ENCODE measurements at regions not wholly inside any gene's neighbourhood (a gene's known extent, or its start where the extent isn't known, plus 50 kb on each side); places are given as distances from the start of the nearest gene placed in this dataset.
"Not testable (repeated sequence)": the region's sequence is repeated elsewhere in the genome, so short reads cannot be mapped to it uniquely, and the experiment has no call there.

DNA sequence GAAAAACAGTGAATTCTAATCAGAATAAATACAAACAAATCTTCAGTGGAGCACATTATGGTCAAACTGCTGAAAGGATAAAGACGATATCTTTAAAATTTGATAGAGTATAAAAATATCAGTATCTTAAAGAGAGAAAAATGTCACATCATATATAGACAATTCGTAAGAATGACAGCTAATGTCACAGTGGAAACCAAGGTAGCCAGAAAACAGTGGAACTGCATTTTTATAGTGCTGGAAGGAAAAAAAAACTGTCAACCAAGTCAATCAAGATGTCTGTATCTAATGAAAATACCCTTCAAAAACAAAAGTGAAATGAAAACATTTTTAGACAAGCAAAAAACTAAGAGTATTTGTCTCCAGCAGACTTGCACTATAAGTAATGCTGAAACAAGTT lies 73.4 kb upstream of the HMGXB4 start:
- no peak overlapping the region for H2AFZ ChIP-seq (ENCODE audit: low read depth, low read length, severe bottlenecking)
- H3K27ac ChIP-seq (ENCODE audit: low read depth, low read length): no peak overlapping the region
- no peak overlapping the region for H3K4me2 ChIP-seq (ENCODE audit: low read depth, low read length, poor library complexity, severe bottlenecking)
- no peaks in the 10 kb centered on the region for H3K9me2 ChIP-seq (replicated peaks; ENCODE audit: insufficient read depth, low read length)
- no peak overlapping the region for H3K4me3 ChIP-seq (ENCODE audit: insufficient read depth, low read length, poor library complexity, severe bottlenecking)
- no peak overlapping the region for H3K9ac ChIP-seq (ENCODE audit: low read length)
- TF ChIP-seq, protein P1, sequence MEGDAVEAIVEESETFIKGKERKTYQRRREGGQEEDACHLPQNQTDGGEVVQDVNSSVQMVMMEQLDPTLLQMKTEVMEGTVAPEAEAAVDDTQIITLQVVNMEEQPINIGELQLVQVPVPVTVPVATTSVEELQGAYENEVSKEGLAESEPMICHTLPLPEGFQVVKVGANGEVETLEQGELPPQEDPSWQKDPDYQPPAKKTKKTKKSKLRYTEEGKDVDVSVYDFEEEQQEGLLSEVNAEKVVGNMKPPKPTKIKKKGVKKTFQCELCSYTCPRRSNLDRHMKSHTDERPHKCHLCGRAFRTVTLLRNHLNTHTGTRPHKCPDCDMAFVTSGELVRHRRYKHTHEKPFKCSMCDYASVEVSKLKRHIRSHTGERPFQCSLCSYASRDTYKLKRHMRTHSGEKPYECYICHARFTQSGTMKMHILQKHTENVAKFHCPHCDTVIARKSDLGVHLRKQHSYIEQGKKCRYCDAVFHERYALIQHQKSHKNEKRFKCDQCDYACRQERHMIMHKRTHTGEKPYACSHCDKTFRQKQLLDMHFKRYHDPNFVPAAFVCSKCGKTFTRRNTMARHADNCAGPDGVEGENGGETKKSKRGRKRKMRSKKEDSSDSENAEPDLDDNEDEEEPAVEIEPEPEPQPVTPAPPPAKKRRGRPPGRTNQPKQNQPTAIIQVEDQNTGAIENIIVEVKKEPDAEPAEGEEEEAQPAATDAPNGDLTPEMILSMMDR (IDR thresholded peaks at IDR 0.05; ENCODE audit: insufficient read depth, low read length, poor library complexity, severe bottlenecking): no peak
- no peak for TF ChIP-seq EZH2phosphoT487 (conservative IDR thresholded peaks at IDR 0.05; ENCODE audit: low read length)
- H3F3A ChIP-seq (ENCODE audit: insufficient read depth): no peaks in the 10 kb centered on the region
- peaks cover 14% of the 10 kb centered on the region; the same call in 1 of the 2 replicates for H3K36me3 ChIP-seq (ENCODE audit: low read length)
- no peaks in the 10 kb centered on the region for H4K20me1 ChIP-seq (ENCODE audit: low read depth, low read length)
- H3K79me2 ChIP-seq (ENCODE audit: insufficient read depth, low read length): no peaks in the 10 kb centered on the region
- H3K27me3 ChIP-seq (ENCODE audit: low read length): no peaks in the 10 kb centered on the region
- H3K9me3 ChIP-seq (ENCODE audit: insufficient read depth, low read length): no peaks in the 10 kb centered on the region; the same call in 1 of the 2 replicates

DNA sequence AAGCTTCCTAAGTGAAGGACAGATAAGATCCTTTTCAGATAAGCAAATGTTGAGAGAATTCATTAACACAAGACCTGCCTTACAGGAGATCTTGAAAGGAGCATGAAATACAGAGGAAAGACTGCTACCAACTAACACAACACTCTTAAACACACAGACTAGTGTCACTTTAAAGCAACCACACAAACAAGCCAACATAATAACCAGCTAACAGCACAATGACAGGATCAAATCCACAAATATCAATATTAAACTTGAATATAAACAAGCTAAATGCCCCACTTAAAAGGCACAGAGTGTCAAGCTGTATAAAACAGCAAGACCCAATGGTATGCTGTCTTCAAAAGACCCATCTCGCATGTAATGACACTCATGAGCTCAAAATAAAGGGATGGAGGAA lies 70.8 kb upstream of the HMGXB4 start:
- H3K9me3 ChIP-seq (ENCODE audit: insufficient read depth, low read length): peaks cover 10% of the 10 kb centered on the region; the same call in 1 of the 2 replicates
- no peaks in the 10 kb centered on the region for H3K9me2 ChIP-seq (replicated peaks; ENCODE audit: insufficient read depth, low read length)
- H4K20me1 ChIP-seq (ENCODE audit: low read depth, low read length): no peaks in the 10 kb centered on the region
- H3K27ac ChIP-seq (ENCODE audit: low read depth, low read length): no peak overlapping the region
- no peak overlapping the region for H3K4me2 ChIP-seq (ENCODE audit: low read depth, low read length, poor library complexity, severe bottlenecking)
- H3K79me2 ChIP-seq (ENCODE audit: insufficient read depth, low read length): no peaks in the 10 kb centered on the region
- no peaks in the 10 kb centered on the region for H3F3A ChIP-seq (ENCODE audit: insufficient read depth)
- no peak overlapping the region for H2AFZ ChIP-seq (ENCODE audit: low read depth, low read length, severe bottlenecking)
- TF ChIP-seq EZH2phosphoT487 (conservative IDR thresholded peaks at IDR 0.05; ENCODE audit: low read length): no peak
- TF ChIP-seq, protein P1 (IDR thresholded peaks at IDR 0.05; ENCODE audit: insufficient read depth, low read length, poor library complexity, severe bottlenecking): no peak
- no peak overlapping the region for H3K9ac ChIP-seq (ENCODE audit: low read length)
- peaks cover 19% of the 10 kb centered on the region; the same call in 1 of the 2 replicates for H3K36me3 ChIP-seq (ENCODE audit: low read length)
- H3K4me3 ChIP-seq (ENCODE audit: insufficient read depth, low read length, poor library complexity, severe bottlenecking): no peak overlapping the region
- H3K27me3 ChIP-seq (ENCODE audit: low read length): no peaks in the 10 kb centered on the region

DNA sequence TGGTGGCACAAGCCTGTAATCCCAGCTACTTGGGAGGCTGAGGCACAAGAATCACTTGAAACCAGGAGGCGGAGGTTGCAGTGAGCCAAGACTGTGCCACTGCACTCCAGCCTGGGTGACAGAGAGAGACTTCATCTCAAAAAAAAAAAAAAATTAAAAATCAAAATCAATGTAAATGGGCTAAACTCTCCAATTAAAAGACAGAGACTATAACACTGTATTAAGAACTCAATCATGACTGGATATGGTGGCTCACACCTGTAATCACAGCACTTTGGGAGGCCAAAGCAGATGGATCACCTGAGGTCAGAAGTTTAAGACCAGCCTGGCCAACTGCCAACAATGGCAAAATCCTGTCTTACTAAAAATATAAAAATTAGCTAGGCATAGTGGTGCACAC lies 68.4 kb upstream of the HMGXB4 start:
- H3K4me2 ChIP-seq (ENCODE audit: low read depth, low read length, poor library complexity, severe bottlenecking); H2AFZ ChIP-seq (ENCODE audit: low read depth, low read length, severe bottlenecking); H3K79me2 ChIP-seq (ENCODE audit: insufficient read depth, low read length); H3K9ac ChIP-seq (ENCODE audit: low read length); H3K4me3 ChIP-seq (ENCODE audit: insufficient read depth, low read length, poor library complexity, severe bottlenecking); H3K27ac ChIP-seq (ENCODE audit: low read depth, low read length); H3F3A ChIP-seq (ENCODE audit: insufficient read depth); H3K9me2 ChIP-seq (replicated peaks; ENCODE audit: insufficient read depth, low read length); H3K27me3 ChIP-seq (ENCODE audit: low read length); H3K9me3 ChIP-seq (ENCODE audit: insufficient read depth, low read length); H4K20me1 ChIP-seq (ENCODE audit: low read depth, low read length): not testable (repeated sequence)
- H3K36me3 ChIP-seq (ENCODE audit: low read length): peaks cover 15% of the 10 kb centered on the region; the same call in 1 of the 2 replicates

DNA sequence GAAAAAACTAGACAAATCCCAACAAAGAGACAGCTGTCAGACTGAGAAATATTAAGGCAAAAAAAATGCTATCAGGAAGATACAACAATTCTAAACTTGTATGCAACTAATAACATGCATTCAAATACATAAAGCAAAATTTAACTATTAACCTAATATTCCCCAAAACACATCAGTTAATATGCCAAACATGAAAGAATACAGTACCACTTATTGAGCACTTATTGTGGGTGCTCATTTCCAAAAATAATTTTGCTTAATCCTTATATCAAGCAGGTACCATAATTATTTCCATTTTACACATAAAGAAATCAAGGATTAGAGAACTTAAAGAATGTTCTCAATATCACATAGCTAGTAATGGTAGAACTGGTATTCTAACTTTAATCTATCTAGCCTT lies 67.7 kb upstream of the HMGXB4 start:
- no peaks in the 10 kb centered on the region for H3K79me2 ChIP-seq (ENCODE audit: insufficient read depth, low read length)

More for the DNA sequence above, 67.7 kb upstream of the HMGXB4 start:
- H3K9ac ChIP-seq (ENCODE audit: low read length): no peak overlapping the region
- 0 out of 2 replicates have a peak, but pooled peaks cover 13% of the 10 kb centered on the region for H3K36me3 ChIP-seq (ENCODE audit: low read length)
- no peaks in the 10 kb centered on the region for H4K20me1 ChIP-seq (ENCODE audit: low read depth, low read length)
- no peak overlapping the region for H3K27ac ChIP-seq (ENCODE audit: low read depth, low read length)
- no peak overlapping the region for H3K4me2 ChIP-seq (ENCODE audit: low read depth, low read length, poor library complexity, severe bottlenecking)
- H2AFZ ChIP-seq (ENCODE audit: low read depth, low read length, severe bottlenecking): no peak overlapping the region
- no peaks in the 10 kb centered on the region for H3F3A ChIP-seq (ENCODE audit: insufficient read depth)
- no peak overlapping the region for H3K4me3 ChIP-seq (ENCODE audit: insufficient read depth, low read length, poor library complexity, severe bottlenecking)
- H3K9me3 ChIP-seq (ENCODE audit: insufficient read depth, low read length): peaks cover 10% of the 10 kb centered on the region; the same call in 1 of the 2 replicates
- no peaks in the 10 kb centered on the region for H3K27me3 ChIP-seq (ENCODE audit: low read length)
- no peak for TF ChIP-seq EZH2phosphoT487 (conservative IDR thresholded peaks at IDR 0.05; ENCODE audit: low read length)
- TF ChIP-seq, protein P1 (IDR thresholded peaks at IDR 0.05; ENCODE audit: insufficient read depth, low read length, poor library complexity, severe bottlenecking): no peak
- no peaks in the 10 kb centered on the region for H3K9me2 ChIP-seq (replicated peaks; ENCODE audit: insufficient read depth, low read length)
